Karpas-422 (cell line): ENCODE measurements at regions not wholly inside any gene's neighbourhood (a gene's known extent, or its start where the extent isn't known, plus 50 kb on each side); places are given as distances from the start of the nearest gene placed in this dataset.

ENCODE experiments used
- DNase-seq: peaks from one replicate; pipeline ENCODE4 v3.0.0-alpha.2; 2015
- H2AFZ ChIP-seq: fragments of 200-600 bp; sonication (generic); 2 replicates; pipeline ENCODE4 v1.6.1; 2014; ENCODE audit warnings: antibody characterized with exemption, low read length, mixed read lengths
- H3K27ac ChIP-seq: fragments of 200-600 bp; sonication (generic); 2 replicates; pipeline ENCODE4 v1.5.1; 2014; ENCODE audit warnings: mild to moderate bottlenecking, low read length, moderate library complexity
- H3K27me3 ChIP-seq: fragments of 200-600 bp; sonication (generic); 2 replicates; pipeline ENCODE4 v1.6.1; 2014; ENCODE audit warnings: low read length, mixed read lengths
- H3K36me3 ChIP-seq: fragments of 200-600 bp; sonication (generic); 2 replicates; pipeline ENCODE4 v1.6.1; 2014; ENCODE audit warnings: low read length, mixed read lengths; ENCODE audit not compliant: insufficient read depth
- H3K4me1 ChIP-seq: fragments of 200-600 bp; sonication (generic); 2 replicates; pipeline ENCODE4 v1.6.1; 2014; ENCODE audit warnings: mild to moderate bottlenecking, low read length, mixed read lengths
- H3K4me2 ChIP-seq: fragments of 200-600 bp; sonication (generic); 2 replicates; pipeline ENCODE4 v1.6.1; 2014; ENCODE audit warnings: low read length, low read depth, mild to moderate bottlenecking; ENCODE audit not compliant: poor library complexity, severe bottlenecking
- H3K4me3 ChIP-seq: fragments of 200-600 bp; sonication (generic); 2 replicates; pipeline ENCODE4 v1.5.1; 2014; ENCODE audit warnings: mild to moderate bottlenecking, antibody characterized with exemption, low read length, mixed read lengths
- H3K79me2 ChIP-seq: fragments of 200-600 bp; sonication (generic); 2 replicates; pipeline ENCODE4 v1.6.1; 2014; ENCODE audit warnings: mild to moderate bottlenecking, low read length, mixed read lengths
- H3K9ac ChIP-seq: fragments of 200-600 bp; sonication (generic); 2 replicates; pipeline ENCODE4 v1.6.0; 2014; ENCODE audit warnings: low read length
- H3K9me2 ChIP-seq: fragments of 200-600 bp; sonication (generic), shearing (Covaris generic); replicated peaks from 2 replicates; pipeline ENCODE4 v1.6.0; 2014; ENCODE audit warnings: mild to moderate bottlenecking, low read length, moderate library complexity; ENCODE audit not compliant: insufficient read depth
- H3K9me3 ChIP-seq: fragments of 300-700, 200-600 bp; sonication (generic); 2 replicates; pipeline ENCODE4 v1.6.1; 2014; ENCODE audit warnings: low read length, mixed read lengths
- H4K20me1 ChIP-seq: fragments of 200-600 bp; sonication (generic); 2 replicates; pipeline ENCODE4 v1.6.1; 2014; ENCODE audit warnings: mild to moderate bottlenecking, antibody characterized with exemption, low read length, low read depth; ENCODE audit not compliant: insufficient read depth

- H4K20me1 ChIP-seq: no peaks in the 10 kb centered on the region
These were observed 391.3 kb downstream of the EMP1 start for GRCh38 chr12:13587721-13588390.

GRCh38 chr12:13586361-13586760 lies 389.8 kb downstream of the EMP1 start:
- H3K27ac ChIP-seq: no peak overlapping the region
- no peak for DNase-seq

More at GRCh38 chr12:13587721-13588390, 391.3 kb downstream of the EMP1 start:
- no peaks in the 10 kb centered on the region for H3K4me1 ChIP-seq
- no peak for DNase-seq
- H3K9ac ChIP-seq: no peak overlapping the region
- H3K27ac ChIP-seq: no peak overlapping the region
- H3K4me3 ChIP-seq: no peak overlapping the region
- no peaks in the 10 kb centered on the region for H3K9me2 ChIP-seq
- no peak overlapping the region for H2AFZ ChIP-seq
- H3K4me2 ChIP-seq: no peak overlapping the region
- H3K79me2 ChIP-seq: no peaks in the 10 kb centered on the region
- no peaks in the 10 kb centered on the region for H3K27me3 ChIP-seq
- H3K9me3 ChIP-seq: no peaks in the 10 kb centered on the region
- H3K36me3 ChIP-seq: no peaks in the 10 kb centered on the region

DNA sequence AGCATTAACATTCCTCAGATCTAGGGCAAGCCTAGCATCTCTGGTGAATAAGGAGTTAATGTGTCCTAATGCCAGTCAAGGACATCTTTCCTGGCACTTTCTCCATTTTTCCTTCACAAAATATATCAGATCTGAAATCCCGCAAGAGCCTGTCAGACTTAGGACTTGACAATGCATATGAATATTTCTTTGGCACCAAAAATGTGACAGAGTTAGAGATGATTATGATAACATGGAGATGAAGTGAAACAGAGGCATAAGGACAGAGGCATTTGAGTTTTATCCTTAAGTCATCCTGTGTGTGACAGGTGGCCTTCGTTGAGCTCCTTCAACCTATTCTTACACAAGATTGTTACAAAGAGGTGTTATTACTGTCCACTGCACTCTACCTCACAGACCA lies 388.0 kb downstream of the EMP1 start:
- H3K9me3 ChIP-seq: no peaks in the 10 kb centered on the region
- H3K9ac ChIP-seq: no peak overlapping the region
- no peaks in the 10 kb centered on the region for H3K4me1 ChIP-seq
- H4K20me1 ChIP-seq: no peaks in the 10 kb centered on the region
- no peak overlapping the region for H3K27ac ChIP-seq
- no peaks in the 10 kb centered on the region for H3K9me2 ChIP-seq
- no peak overlapping the region for H3K4me3 ChIP-seq
- no peaks in the 10 kb centered on the region for H3K79me2 ChIP-seq
- no peak overlapping the region for H2AFZ ChIP-seq
- H3K4me2 ChIP-seq: no peak overlapping the region
- H3K36me3 ChIP-seq: no peaks in the 10 kb centered on the region
- DNase-seq: no peak
- no peaks in the 10 kb centered on the region for H3K27me3 ChIP-seq

More at GRCh38 chr12:13586361-13586760, 389.8 kb downstream of the EMP1 start:
- Histone ChIP-seq H2AFZ (no peak overlapping the region), H3K79me2 (no peaks in the 10 kb centered on the region), H3K9me2 (no peaks in the 10 kb centered on the region), H3K9me3 (no peaks in the 10 kb centered on the region), H4K20me1 (no peaks in the 10 kb centered on the region), H3K4me2 (no peak overlapping the region), H3K9ac (no peak overlapping the region), H3K36me3 (no peaks in the 10 kb centered on the region), H3K4me3 (no peak overlapping the region), H3K4me1 (no peaks in the 10 kb centered on the region), H3K27me3 (no peaks in the 10 kb centered on the region)

DNA sequence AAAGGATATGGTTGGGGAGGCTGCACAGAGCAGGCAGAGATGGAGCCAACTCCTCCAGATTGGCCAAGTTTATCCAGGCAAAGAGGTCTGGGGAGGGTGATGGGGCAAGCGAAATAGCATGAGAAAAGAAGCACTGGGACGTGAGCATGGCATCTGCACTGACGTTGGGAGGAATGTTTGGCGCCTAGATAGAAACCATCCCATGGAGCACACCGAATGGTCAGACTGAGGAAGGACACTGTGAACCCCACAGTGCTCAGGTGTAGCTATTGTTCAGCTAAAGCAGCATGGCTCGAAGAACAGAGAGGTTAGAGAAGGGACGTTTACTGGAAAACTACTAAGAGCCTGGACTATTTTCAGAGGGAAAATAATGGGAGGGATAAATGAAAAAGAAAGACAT lies 387.1 kb downstream of the EMP1 start:
- Histone ChIP-seq H3K4me3 (no peak overlapping the region), H2AFZ (no peak overlapping the region), H3K27me3 (no peaks in the 10 kb centered on the region), H3K9ac (no peak overlapping the region), H3K9me3 (no peaks in the 10 kb centered on the region), H3K4me2 (no peak overlapping the region), H3K4me1 (no peaks in the 10 kb centered on the region), H3K79me2 (no peaks in the 10 kb centered on the region), H3K36me3 (no peaks in the 10 kb centered on the region), H3K9me2 (no peaks in the 10 kb centered on the region), H4K20me1 (no peaks in the 10 kb centered on the region), H3K27ac (no peak overlapping the region)
- DNase-seq: no peak

- DNase-seq: no peak
- Histone ChIP-seq H3K9me3 (no peaks in the 10 kb centered on the region), H3K4me3 (no peak overlapping the region), H3K27me3 (no peaks in the 10 kb centered on the region), H3K4me2 (no peak overlapping the region), H4K20me1 (no peaks in the 10 kb centered on the region), H3K27ac (no peak overlapping the region), H3K9ac (no peak overlapping the region), H3K9me2 (no peaks in the 10 kb centered on the region), H2AFZ (no peak overlapping the region), H3K36me3 (no peaks in the 10 kb centered on the region), H3K4me1 (no peaks in the 10 kb centered on the region), H3K79me2 (no peaks in the 10 kb centered on the region)
These were observed 385.9 kb downstream of the EMP1 start for GRCh38 chr12:13582421-13582820.

GRCh38 chr12:13581031-13581430 lies 384.5 kb downstream of the EMP1 start:
- H3K4me2 ChIP-seq: no peak overlapping the region
- no peaks in the 10 kb centered on the region for H3K9me3 ChIP-seq
- no peaks in the 10 kb centered on the region for H3K27me3 ChIP-seq
- no peak overlapping the region for H2AFZ ChIP-seq
- no peak overlapping the region for H3K4me3 ChIP-seq
- no peaks in the 10 kb centered on the region for H4K20me1 ChIP-seq
- no peak overlapping the region for H3K9ac ChIP-seq
- no peak overlapping the region for H3K27ac ChIP-seq
- no peaks in the 10 kb centered on the region for H3K79me2 ChIP-seq
- no peaks in the 10 kb centered on the region for H3K4me1 ChIP-seq
- no peaks in the 10 kb centered on the region for H3K36me3 ChIP-seq
- no peaks in the 10 kb centered on the region for H3K9me2 ChIP-seq
- DNase-seq: no peak

DNA sequence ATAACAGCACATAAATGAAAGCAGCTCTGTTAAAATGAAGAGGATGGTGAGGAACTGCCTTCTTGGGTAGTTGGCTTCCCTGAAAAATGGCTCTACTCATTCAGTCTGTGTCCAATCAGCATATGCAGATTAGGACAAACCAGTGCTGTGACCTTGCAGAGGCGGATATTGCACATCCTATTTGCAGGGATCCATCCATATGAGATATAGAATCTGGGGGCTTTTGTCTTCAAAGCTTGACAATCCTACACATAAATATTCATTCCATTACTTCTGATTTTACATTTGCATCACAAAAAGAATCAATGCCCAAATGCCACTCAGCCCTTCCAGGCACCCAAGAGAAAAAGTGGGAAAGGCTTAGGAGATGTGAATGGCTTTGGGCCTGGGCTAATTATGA lies 383.7 kb downstream of the EMP1 start:
- DNase-seq: no peak
- Histone ChIP-seq H3K9me2 (no peaks in the 10 kb centered on the region), H3K9ac (no peak overlapping the region), H3K4me3 (no peak overlapping the region), H3K9me3 (no peaks in the 10 kb centered on the region), H4K20me1 (no peaks in the 10 kb centered on the region), H3K27me3 (no peaks in the 10 kb centered on the region), H3K4me1 (no peaks in the 10 kb centered on the region), H3K79me2 (no peaks in the 10 kb centered on the region), H3K4me2 (no peak overlapping the region), H2AFZ (no peak overlapping the region), H3K36me3 (no peaks in the 10 kb centered on the region), H3K27ac (no peak overlapping the region)

GRCh38 chr12:13576935-13577500 lies 380.5 kb downstream of the EMP1 start:
- H3K4me2 ChIP-seq: no peak overlapping the region
- no peak overlapping the region for H2AFZ ChIP-seq
- H3K9me3 ChIP-seq: no peaks in the 10 kb centered on the region
- H4K20me1 ChIP-seq: no peaks in the 10 kb centered on the region
- no peaks in the 10 kb centered on the region for H3K36me3 ChIP-seq
- H3K4me1 ChIP-seq: no peaks in the 10 kb centered on the region
- H3K27ac ChIP-seq: no peak overlapping the region
- H3K27me3 ChIP-seq: no peaks in the 10 kb centered on the region
- H3K9me2 ChIP-seq: no peaks in the 10 kb centered on the region
- no peaks in the 10 kb centered on the region for H3K79me2 ChIP-seq
- H3K9ac ChIP-seq: no peak overlapping the region
- H3K4me3 ChIP-seq: no peak overlapping the region
- no peak for DNase-seq
